HG03558 (cell line): ENCODE measurements at regions not wholly inside any gene's neighbourhood (a gene's known extent, or its start where the extent isn't known, plus 50 kb on each side); places are given as distances from the start of the nearest gene placed in this dataset.

ENCODE experiments used
- ATAC-seq: cut with Tn5 transposase; IDR thresholded peaks from one replicate; pipeline ENCODE4 v1.9.1; 2021; ENCODE audit warnings: moderate number of reproducible peaks; ENCODE audit not compliant: unreplicated experiment; ENCODE audit errors: extremely low read depth

DNA sequence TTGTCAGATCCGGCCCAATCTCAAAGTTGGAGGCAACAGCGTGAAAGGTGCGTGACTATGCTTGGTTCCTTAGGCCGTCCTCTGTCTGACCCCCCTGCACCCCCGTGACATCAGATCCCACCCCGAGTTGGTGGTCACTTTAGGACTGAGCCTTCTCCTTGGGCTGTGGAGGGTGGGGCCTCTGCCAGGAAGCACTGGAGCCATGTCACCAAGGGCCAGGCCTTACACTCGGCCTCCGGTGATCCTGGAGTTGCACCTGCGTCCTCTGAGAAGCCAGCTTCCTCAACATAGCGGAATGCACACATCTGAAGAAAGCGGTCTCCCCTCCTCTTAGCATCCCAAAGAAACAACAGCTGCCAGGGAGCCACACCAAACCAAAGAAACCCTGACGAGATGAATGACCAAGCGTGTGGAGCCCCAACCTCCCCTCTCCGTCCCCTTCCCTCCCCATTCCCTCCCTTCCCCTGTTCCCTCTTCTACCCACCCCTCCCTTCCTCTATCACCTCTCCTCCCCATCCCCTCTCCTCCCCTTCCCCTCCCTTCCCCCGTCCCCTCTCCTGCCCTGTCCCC, 182.6 kb downstream of the TTLL2 start:
- ATAC-seq, result no peak

DNA sequence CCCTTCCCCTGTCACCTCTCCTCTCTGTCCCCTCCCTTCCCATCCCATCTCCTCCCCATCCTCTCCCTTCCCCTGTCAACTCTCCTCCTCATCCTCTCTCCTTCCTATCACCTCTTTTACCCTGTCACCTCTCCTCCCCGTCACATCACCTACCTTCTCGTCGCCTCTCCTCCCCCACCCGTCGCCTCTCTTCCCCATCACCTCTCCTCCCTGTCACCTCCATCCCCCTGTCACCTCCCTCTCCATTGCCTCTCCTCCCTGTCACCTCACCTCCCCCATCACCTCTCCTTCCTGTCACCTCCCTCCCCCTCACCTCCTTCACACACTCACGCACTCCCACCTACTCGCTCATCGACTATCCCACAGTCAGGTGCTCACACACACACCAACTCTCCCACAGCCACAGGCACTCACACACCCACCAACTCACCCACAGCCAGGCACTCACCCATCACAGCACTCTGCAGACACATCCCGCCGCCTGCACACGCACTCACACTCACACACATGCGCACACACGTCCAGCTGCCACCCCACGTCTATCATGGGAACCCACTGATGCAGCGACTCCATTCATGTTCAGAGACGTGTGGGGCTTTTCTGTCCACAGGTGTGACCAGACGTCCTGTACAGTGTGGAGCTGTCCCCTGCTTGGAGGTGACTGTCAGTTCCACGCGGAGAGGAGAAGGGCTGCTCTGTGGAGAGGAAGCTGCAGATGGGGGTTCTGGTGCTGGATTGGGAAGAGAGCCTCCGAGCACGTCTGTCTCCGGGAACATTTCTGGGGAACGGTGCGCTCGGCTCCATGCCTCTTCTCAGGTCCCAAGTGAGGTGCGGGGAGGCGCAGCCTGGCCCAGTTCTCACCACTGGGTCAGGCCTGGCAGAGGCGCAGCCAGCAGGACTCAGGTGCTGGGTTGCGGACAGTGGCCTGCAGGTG, 184.3 kb downstream of the TTLL2 start:
- no peak for ATAC-seq

DNA sequence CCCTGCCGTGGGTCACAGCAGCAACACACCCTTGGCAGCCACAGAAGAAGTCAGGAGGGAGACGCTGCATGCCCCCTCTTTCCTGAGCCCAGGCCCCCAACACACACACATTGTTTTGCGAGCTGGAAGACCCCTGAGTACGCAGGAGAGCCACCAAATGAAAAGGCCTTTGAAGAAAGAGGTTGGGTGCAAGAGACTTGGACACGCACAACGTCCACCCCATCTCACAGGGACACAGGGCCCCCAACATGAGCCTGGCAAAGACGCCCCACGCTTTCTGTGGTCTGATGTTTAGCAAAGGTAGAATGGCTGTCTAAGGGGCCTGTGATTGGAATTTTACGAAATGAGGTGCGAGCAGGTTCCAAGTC, 185.0 kb downstream of the TTLL2 start:
- no peak for ATAC-seq

DNA sequence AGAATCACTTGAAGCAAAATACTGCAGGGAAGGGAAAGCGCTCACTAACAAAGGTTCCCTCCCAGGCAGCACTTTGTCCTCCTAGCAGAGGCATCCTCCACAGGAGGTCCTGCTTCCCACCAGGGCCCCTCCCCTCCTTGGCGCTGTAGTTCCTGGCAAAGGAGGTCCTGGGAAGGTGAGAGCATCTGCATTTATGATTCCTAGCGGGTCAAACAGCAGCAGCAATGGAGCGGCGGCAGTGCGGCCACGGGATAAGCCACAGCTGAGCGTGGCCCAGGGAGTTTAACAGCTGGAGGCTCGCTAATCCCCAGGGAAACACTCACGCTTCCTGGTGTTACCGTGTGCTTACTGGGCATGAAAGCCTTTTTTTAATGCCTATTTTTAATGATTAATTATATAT, 185.8 kb downstream of the TTLL2 start:
- no peak for ATAC-seq

DNA sequence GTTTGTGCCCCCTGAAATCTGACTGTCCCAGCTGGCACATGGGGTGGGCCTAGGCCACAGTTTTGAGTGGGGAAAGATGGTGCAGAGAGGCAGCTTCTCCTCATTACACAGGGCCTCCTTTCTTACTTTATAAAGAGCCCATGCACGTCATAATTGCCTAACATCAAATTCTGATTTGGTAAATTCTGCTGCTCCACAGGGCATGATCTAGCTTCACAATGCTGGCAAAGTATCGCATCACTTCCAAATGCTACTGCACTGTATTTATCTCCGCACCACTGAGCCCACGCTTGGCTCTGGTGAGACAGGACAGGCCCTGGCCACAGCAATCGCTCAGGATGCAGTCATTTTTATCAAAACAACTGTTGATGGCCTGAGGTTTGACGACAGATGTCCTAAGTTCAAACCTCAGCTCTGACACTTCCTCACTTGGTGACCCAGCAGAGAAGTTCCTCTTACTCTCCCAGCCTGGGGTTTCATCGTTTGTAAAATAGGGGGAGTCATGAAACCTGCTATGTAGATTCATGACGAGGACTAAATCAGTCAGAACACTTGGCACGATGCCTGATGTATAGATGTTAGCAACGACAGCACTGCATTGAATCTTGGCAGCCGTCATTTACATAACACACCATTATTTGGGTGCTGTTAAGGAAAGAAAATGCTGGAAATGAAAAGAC, 187.9 kb downstream of the TTLL2 start:
- no peak for ATAC-seq

DNA sequence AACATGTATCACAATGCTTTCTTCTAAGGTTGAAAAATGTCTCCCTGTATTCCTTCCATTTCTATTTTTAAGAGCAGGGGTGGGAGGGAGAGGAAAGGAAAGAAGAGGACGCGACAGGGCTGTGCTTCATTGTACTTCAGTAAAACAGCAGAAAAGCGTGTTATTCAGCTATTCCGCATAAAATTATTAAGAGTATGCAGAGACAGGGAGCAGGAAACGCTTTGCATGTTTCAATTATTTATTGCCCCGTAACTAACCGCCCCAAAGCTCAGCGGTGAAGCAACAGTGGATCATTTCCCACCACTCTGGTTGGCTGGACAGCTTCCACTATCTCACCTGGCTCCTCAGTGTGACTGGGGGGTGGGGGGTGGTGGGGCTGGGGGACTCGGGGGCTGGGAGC, 188.9 kb downstream of the TTLL2 start:
- no peak for ATAC-seq

DNA sequence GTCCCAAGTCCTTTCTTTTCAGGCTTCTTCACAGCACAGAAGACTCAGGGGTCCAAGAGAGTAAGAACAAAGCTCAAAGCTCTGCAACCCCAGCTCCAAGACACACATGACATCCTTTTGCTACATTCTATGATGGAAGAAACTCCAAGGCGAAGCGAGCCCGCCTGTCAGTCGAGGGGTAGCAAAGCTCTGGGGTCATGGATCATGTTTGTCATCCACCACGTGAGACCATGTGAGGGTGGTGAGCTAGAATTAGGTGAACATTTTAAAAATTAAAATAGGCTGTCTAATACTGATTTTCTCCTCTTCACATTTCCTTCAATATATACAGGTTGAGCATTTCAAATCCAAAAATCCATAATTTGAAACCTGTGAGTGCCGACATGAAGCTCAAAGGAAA, 189.6 kb downstream of the TTLL2 start:
- no peak for ATAC-seq

DNA sequence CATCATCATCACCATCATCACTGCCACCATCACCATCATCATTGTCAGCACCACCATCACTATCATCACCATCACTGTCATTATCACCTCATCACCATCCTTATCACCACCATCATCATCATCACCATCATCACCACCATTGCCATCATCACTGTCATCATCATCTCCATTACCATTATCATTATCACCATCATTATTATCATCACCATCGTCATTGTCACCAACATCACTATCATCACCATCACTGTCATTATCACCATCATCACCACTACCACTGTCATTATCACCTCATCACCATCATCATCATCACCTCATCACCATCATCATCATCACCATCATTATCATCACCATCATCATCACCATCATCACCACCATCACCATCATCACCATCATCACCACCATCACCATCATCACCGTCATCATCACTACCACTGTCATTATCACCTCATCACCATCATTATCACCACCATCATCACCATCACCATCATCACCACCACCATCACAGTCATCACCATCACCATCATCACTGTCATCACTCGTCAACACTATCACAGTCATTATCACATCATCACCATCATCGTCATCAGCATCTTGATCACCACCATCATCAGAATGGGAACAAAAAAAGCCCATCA, 191.1 kb downstream of the TTLL2 start:
- ATAC-seq, result no peak

DNA sequence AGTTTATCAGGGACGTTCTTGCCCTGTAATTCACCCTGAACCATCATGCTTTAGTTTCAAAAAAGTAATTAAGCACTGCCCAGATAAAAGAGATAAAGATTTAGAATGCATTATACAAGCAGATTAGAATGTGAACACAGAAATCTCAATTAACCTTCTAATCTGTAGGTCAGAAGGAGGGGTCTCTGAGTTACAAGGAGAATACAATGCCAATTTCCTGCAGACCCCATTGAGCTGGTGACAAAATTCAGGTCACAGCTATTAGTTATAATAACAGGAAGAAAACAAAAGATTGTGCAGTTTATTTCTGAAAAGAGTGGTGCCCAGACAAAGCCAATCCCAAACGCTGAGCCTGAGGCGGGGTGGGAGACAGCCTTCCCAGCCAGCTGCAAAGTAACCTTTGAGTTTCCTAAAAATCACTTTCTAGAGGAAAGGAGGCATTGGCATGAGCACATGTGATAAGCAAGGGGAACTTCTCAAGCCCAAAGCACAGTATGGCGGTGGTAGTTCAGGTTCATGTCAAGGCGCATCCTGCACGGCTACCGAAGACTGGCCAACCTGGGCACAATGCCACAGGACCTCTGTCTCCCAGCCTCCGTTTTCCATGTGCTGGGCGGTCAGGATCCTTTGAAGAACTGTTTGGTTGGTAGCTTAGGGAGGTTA, 192.5 kb downstream of the TTLL2 start:
- ATAC-seq, result no peak

DNA sequence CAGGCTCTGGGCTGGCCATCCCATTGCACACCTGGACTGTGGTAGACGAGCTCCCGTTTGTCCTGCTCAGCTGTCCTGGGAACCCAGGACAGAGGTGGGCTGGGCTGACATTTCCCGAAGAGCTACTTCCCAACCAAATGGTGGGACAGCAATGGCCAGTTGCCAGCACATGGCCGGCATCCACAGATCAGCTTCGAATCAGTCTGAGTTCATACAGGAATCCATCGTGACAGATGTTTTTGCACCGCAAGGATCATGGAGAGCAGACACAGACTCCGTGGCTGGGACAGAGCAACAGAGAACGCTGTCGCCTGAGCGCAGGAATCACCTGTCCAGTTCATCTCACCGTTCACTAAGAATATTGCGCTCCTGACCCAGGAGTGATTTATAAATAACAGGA, 198.5 kb downstream of the TTLL2 start:
- ATAC-seq, result no peak

DNA sequence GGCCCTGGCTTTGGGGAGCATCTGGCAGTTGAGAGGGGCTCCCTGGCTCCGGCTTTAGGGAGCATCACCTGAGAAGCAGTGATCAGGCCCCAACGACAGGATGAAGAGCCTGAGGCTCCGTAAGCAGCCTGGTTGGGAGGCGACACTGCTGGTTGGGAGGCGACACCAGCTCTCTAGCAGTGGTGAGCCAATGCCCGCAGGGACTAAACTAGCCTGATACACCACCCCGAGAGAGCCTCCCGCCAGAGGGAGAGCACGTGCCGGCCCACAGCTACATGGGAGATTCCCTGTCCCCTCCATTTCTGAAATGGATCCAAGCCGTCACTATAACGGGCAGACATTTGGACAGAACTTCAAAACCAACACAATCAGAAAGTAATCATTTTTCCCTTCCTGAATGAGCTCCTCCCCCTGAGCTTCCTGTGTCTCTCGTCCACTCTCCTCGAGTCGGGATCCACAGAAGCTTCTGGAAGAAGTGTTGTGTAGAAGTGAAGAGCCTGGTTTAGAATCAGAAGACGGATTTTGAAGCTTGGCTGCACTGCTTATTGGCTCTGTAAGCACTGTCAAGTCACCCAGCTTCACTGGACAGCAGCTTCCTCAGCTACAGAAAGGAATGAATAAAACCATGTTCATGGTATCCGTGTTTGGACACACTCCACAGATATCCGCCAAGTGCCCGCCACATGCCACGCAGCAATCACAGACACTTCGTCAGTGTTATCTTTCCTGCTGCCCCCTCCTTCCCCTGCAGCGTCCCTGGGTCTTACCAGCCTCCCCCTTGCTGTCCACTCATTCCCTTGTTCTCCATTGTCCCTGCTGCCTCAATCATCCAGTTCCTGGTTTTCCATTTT, 199.6 kb downstream of the TTLL2 start:
- ATAC-seq, result no peak

DNA sequence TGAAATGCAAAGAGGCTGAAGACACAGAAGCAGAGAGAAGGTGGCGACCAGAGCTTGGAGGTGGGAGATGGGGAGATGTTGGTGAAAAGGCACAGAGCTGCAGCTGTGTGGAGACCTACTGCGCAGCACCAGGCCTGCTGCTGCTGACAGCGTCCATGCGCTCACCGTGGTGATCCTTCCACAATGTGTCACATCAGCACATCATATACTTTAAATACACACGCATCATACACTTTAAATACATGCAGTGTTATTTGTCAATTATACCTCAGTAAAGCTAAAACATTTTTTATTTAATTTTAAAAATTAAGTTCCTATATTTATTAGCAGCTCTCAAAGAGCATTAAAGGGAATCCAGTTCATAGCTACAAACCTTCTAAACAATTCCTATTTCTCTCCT, 200.9 kb downstream of the TTLL2 start:
- no peak for ATAC-seq

DNA sequence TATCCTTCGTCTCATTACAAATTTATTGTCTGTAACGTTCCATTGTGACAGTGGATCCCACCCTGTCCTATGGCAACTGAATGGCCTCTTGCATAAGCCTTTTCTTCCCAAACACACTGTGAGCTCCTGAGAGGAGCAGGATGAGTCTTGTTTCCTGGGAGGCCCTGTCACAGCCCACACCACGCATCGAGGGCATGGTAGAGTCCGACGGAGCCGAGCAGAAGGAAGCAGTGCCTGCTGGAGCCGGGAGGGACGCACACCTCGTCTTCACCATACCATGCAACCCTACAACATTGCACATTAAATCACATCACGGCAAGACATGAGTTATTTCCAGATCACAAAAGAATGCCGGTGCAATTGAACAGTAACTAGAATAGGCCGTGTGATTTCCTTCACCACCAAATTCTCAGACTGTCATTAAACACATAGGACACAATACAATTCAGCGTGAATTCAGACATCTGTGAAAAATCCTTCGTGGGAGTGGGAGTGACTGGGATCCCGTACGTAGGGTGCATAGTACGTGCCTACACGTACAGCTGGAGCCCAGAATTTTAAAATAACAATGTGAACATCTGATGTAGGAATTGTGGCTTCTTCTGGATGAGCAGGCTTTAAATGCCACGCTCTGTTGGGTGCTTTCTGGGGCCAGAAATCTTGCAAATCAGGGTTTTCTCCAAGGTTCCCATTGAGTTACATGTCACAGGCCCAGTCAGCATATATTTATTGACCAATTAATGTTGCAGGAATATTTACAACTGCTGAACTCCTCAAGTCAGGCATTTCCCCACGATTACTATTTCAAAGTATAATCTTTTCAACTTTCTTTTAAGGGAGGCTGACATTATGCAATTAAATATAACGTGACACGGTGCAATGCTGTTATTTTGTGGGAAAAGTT, 201.8 kb downstream of the TTLL2 start:
- ATAC-seq, result no peak

DNA sequence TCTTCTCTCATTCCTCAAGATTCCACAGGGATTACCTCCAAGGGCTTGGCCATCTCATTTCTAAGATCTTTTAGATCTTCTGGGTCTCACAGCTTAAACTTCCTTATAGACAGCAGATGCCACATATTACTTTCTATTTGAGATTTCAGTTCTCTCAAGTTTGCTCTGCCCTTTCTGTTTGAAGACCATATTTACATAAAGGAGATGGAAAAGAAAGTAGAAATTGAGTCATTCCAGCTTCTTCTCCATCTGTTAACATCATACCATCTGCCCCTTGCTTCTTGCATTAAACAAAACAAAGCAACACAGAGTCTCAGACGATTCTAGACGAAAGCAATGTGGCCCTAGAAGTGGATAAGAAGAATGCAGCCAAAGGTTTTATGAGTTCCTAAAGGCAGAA, 203.4 kb downstream of the TTLL2 start:
- ATAC-seq, result peak; percentile 65

DNA sequence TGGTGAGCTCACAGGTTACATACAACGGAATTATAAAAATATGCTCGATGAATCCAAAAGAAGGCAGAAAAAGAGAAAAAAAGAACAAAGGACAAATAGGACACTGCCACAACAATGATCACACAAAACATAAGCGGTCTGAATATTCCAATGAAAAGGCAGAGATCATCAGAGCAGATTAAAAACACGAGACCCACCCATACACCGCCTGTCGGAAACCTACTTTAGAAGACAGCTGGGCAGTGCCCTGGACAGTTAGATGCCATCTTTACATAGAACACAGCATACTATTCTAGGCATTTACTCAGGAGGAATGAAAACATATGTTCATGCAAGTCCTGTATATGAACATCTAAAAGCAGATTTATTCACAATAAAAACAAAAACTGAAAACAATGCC, 204.1 kb downstream of the TTLL2 start:
- ATAC-seq, result no peak

DNA sequence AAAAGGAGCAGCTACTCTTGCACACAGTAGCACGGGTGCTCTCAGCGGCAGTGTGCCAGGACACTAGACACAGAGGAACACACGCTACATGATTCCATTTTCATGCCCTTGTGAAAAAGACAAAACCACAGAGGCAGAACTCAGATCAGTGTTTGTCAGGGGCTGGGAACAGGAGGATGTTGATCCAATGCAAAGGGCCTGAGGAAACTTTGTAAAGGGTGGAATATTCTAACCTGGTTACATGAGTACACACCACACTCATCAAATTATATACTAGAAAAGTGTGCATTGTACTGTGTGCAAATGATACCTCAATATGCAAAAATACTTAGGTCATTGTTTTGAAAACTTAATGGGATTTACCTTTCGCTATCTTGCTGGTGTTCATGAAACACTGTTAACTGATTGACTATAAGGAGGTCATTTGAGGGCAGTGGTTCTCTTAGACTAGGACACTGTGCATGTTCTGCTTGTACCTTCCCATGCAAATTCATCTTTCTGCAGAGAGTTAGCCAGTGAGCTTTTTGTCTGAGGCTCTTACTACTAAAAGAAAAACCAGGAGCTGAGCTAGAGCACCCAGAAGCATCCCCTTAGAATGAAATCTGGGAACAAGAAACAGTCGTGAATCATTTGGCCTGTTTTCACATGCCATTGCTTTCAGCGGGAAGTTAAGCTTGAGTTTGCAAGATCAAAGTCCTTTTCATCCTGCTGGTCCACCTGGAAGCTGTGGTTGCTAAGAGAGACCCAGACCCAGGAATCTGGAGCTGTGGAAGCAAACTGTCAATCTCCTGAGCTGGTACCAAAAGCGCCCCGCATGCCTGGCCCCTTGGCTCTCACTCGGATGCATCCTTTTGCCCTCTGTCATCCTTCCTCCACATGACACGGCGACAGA, 204.8 kb downstream of the TTLL2 start:
- ATAC-seq, result no peak

DNA sequence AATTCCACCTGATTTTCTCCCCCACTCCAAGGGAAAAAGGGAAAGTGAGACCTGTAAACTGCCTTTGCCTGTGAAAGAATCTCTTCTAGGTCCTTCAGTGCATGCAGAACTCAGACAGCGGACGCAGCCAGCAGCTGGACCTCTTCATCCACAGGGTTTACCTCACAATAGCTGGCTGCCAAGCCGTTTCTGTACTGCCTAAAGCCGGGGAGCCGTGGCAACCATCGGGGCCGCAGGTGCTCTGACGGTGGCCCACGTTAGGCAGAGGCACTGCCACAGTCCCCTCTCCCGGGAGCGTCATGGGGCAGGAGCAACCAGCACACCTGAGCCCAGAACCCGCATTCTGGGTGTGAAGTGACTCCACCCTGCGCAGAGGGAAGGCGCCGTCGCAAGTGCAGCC, 206.1 kb downstream of the TTLL2 start:
- ATAC-seq, result no peak
